GM12878 (cell line): ENCODE measurements at regions not wholly inside any gene's neighbourhood (a gene's known extent, or its start where the extent isn't known, plus 50 kb on each side); places are given as distances from the start of the nearest gene placed in this dataset.

Source experiments
- ATAC-seq: fragments of 200-7000 bp; cut with Tn5 transposase; 3 replicates; pipeline ENCODE4 v1.9.1; 2020; ENCODE audit warnings: mild to moderate bottlenecking, moderate library complexity
- BruUV-seq: library from RNA; stranded (reverse); fragments of 400-500 nt; replicated peaks from 2 replicates; lab custom pipeline; 2021; lab: Mats Ljungman, UMichigan
- CTCF ChIA-PET: fragments of 300-600 bp; sonication (Branson Sonifier 250); formaldehyde crosslinking; extraction: SDS; loops from one replicate; lab custom pipeline; 2021; ENCODE audit warnings: inconsistent platforms; lab: Yijun Ruan, JAX
- POLR2A ChIA-PET: fragments of 350-600 bp; formaldehyde crosslinking; extraction: SDS; loops from one replicate; lab custom pipeline; 2021; ENCODE audit warnings: inconsistent platforms; lab: Charles Lee
- RAD21 ChIA-PET: fragments of 300-600 bp; sonication (Branson Sonifier 250); formaldehyde crosslinking; loops from one replicate; lab custom pipeline; 2023; ENCODE audit warnings: antibody characterized with exemption; ENCODE audit not compliant: unreplicated experiment; lab: Charles Lee
- SMC1A ChIA-PET: fragments of 300-600 bp; sonication (Branson Sonifier 250); formaldehyde crosslinking; loops from one replicate; lab custom pipeline; 2023; ENCODE audit not compliant: unreplicated experiment, uncharacterized antibody; lab: Charles Lee
- DNase-seq: peaks from one replicate; pipeline ENCODE4 v3.0.0-alpha.2; 2011; ENCODE audit warnings: low read depth, low spot score
- FAIRE-seq: peaks from 3 replicates; lab custom pipeline; 2011; peaks lifted over from hg19 to GRCh38; lab: Jason Lieb, UNC
- H2AFZ ChIP-seq: 2 replicates; pipeline ENCODE4 v1.6.0; 2011; ENCODE audit warnings: low read depth, low read length, control low read depth; ENCODE audit not compliant: control insufficient read depth
- H3K27ac ChIP-seq: 2 replicates; pipeline ENCODE4 v1.5.1; 2011; ENCODE audit warnings: control low read depth; ENCODE audit not compliant: control insufficient read depth, insufficient read depth
- H3K27me3 ChIP-seq, 2 experiments: replicated peaks in 1 of 2; 2 replicates each; pipeline versions ENCODE4 v1.6.0 to v1.6.1; 2011; ENCODE audit warnings: low read length in 1 of 2; ENCODE audit not compliant: control insufficient read depth in 2 of 2, insufficient read depth in 2 of 2
- H3K36me3 ChIP-seq, 2 experiments: 2 replicates each; pipeline ENCODE4 v1.5.1; 2011; ENCODE audit warnings: low read length in 1 of 2; ENCODE audit not compliant: control insufficient read depth in 2 of 2, insufficient read depth in 2 of 2
- H3K4me1 ChIP-seq: 2 replicates; pipeline ENCODE4 v1.6.1; 2011; ENCODE audit warnings: mild to moderate bottlenecking, low read length, moderate library complexity, mixed read lengths; ENCODE audit not compliant: control insufficient read depth, insufficient read depth
- H3K4me2 ChIP-seq: 2 replicates; pipeline ENCODE4 v1.6.0; 2011; ENCODE audit warnings: control low read depth; ENCODE audit not compliant: control insufficient read depth, insufficient read depth
- H3K4me3 ChIP-seq: fragments of 200-600 bp; sonication (generic); 2 replicates; pipeline ENCODE4 v1.5.1; 2016
- H3K79me2 ChIP-seq: 2 replicates; pipeline ENCODE4 v1.6.0; 2011; ENCODE audit warnings: low read length; ENCODE audit not compliant: control insufficient read depth, insufficient read depth
- H3K9ac ChIP-seq: 2 replicates; pipeline ENCODE4 v1.8.0; 2011; ENCODE audit warnings: low read length, control low read depth, mixed read lengths; ENCODE audit not compliant: control insufficient read depth, insufficient read depth
- H3K9me3 ChIP-seq: replicated peaks from 3 replicates; pipeline ENCODE4 v1.5.1; 2011; ENCODE audit warnings: mild to moderate bottlenecking, low read length; ENCODE audit not compliant: control insufficient read depth, insufficient read depth
- H4K20me1 ChIP-seq: 2 replicates; pipeline ENCODE4 v1.6.0; 2011; ENCODE audit not compliant: control insufficient read depth, insufficient read depth
- GATAD2B ChIP-seq: fragments of 450-650 bp; conservative IDR thresholded peaks from 2 replicates; pipeline ENCODE4 v1.6.1; 2017; ENCODE audit warnings: low read depth, mild to moderate bottlenecking, moderate library complexity
- LARP7 ChIP-seq: fragments of 450-650 bp; IDR thresholded peaks from 2 replicates; pipeline ENCODE4 v1.6.1; 2017; ENCODE audit warnings: mild to moderate bottlenecking
- MTA2 ChIP-seq: fragments of 450-650 bp; IDR thresholded peaks from 2 replicates; pipeline ENCODE4 v1.6.1; 2016; ENCODE audit warnings: low read depth, mild to moderate bottlenecking, moderate library complexity
- POLR2AphosphoS2 ChIP-seq: IDR thresholded peaks from 2 replicates; pipeline ENCODE4 v1.6.1; 2011; ENCODE audit warnings: low read depth, mild to moderate bottlenecking, low read length, improper control_type of control experiment, moderate library complexity
- WGBS: methylation state at CpG from one replicate; pipeline ENCODE4 v1.1.6; 2016; ENCODE audit warnings: low lambda C conversion rate; ENCODE audit not compliant: insufficient replicate concordance, insufficient coverage; ENCODE audit errors: missing lambda C conversion rate; 5-methylcytosine and 5-hydroxymethylcytosine counted together
- in situ Hi-C: fragments of 300-500 bp; cut with MboI; formaldehyde crosslinking; loops from 9 replicates; pipeline ENCODE4 v1.14.3; 2018; ENCODE audit warnings: mixed read lengths
- intact Hi-C: fragments of 100-400 bp; cut with micrococcal nuclease; formaldehyde crosslinking; loops from one replicate; pipeline ENCODE4 v1.14.2; 2022; ENCODE audit not compliant: unreplicated experiment
- TF ChIP-seq, protein P1 (sequence below): IDR thresholded peaks from 2 replicates; pipeline ENCODE4 v1.6.1; 2012; ENCODE audit warnings: low read depth, low read length, improper control_type of control experiment
- TF ChIP-seq, protein P2 (sequence below): IDR thresholded peaks from 2 replicates; pipeline ENCODE4 v1.6.1; 2012; ENCODE audit warnings: low read length, inconsistent platforms

DNA sequence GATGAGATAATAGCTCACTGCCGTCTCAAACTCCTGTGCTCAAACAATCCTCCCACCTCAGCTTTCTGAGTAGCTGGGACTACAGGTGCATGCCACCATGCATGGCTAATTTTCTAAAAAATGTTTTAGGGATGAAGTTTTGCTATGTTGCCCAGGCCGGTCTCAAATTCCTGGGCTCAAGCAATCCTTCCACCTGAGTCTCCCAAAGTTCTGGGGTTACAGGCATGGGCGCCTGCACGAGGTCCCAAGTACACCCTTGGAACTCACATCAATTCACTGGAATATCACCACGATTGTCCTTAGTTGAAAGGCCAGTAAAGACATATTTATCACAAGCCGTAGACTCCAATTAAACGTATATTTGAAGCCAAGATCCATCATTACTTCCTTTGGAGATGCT is 184.6 kb downstream of the IRX1 start (continued):
- no peak for TF ChIP-seq GATAD2B
- TF ChIP-seq LARP7, result no peak
- no peak for TF ChIP-seq POLR2AphosphoS2
- TF ChIP-seq, protein P1, sequence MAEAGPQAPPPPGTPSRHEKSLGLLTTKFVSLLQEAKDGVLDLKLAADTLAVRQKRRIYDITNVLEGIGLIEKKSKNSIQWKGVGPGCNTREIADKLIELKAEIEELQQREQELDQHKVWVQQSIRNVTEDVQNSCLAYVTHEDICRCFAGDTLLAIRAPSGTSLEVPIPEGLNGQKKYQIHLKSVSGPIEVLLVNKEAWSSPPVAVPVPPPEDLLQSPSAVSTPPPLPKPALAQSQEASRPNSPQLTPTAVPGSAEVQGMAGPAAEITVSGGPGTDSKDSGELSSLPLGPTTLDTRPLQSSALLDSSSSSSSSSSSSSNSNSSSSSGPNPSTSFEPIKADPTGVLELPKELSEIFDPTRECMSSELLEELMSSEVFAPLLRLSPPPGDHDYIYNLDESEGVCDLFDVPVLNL, result no peak
- TF ChIP-seq, all 136 proteins: peak for 0

DNA sequence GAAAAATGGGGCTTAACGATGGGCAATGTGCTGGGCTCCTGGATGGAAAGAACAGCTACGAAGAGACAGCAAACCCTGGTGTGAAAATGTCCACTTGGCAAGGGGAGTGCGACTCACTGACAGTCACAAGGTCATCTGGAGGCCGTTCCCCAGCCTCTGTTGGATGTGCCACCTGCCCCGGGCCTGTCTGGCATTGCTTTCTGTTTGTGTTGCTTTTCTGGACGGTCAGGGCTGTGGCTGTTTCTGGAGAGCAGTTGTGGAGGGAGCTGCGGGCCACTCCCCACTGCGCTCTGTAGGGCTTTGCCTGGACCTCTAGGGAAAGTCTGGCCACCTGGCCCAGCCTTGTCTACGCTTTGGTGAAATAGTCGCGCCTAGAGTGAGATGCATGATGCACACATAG is 185.3 kb downstream of the IRX1 start:
- CTCF ChIA-PET, result no interaction called here
- Histone ChIP-seq H3K9ac (no peak overlapping the region), H4K20me1 (no peaks in the 10 kb centered on the region), H3K4me3 (no peak overlapping the region), H3K79me2 (no peaks in the 10 kb centered on the region), H3K4me2 (no peak overlapping the region), H3K9me3 (no peaks in the 10 kb centered on the region; the same call in 2 of the 3 replicates), H3K36me3 (no peaks in the 10 kb centered on the region), H3K27ac (no peak overlapping the region), H2AFZ (no peak overlapping the region), H3K27me3 (no peaks in the 10 kb centered on the region), H3K4me1 (no peaks in the 10 kb centered on the region)
- DNase-seq, result no peak
- intact Hi-C loops, result no loop called here
- no peak for ATAC-seq
- SMC1A ChIA-PET, result no interaction called here
- POLR2A ChIA-PET, result no interaction called here
- no TSS peak for BruUV-seq
- WGBS, result 26% methylated on average over 8 of the region's 11 CpGs
- in situ Hi-C loops, result no loop called here
- RAD21 ChIA-PET, result no interaction called here
- FAIRE-seq, result no peak
- TF ChIP-seq, protein P2, sequence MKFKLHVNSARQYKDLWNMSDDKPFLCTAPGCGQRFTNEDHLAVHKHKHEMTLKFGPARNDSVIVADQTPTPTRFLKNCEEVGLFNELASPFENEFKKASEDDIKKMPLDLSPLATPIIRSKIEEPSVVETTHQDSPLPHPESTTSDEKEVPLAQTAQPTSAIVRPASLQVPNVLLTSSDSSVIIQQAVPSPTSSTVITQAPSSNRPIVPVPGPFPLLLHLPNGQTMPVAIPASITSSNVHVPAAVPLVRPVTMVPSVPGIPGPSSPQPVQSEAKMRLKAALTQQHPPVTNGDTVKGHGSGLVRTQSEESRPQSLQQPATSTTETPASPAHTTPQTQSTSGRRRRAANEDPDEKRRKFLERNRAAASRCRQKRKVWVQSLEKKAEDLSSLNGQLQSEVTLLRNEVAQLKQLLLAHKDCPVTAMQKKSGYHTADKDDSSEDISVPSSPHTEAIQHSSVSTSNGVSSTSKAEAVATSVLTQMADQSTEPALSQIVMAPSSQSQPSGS, result no peak
- TF ChIP-seq MTA2, result no peak
